Thoracic aorta (tissue), 2 donors: ENCODE measurements at regions not wholly inside any gene's neighbourhood (a gene's known extent, or its start where the extent isn't known, plus 50 kb on each side); places are given as distances from the start of the nearest gene placed in this dataset.

Source experiments
- ATAC-seq: fragments of 150-250 bp; one replicate; pipeline ENCODE4 v1.8.0; 2017; ENCODE audit warnings: low read depth; ENCODE audit not compliant: insufficient number of reproducible peaks, low FRiP score
- DNase-seq: peaks from one replicate; pipeline ENCODE4 v3.0.0-alpha.2; 2020; ENCODE audit warnings: low spot score
- H3K27ac ChIP-seq, 2 donors: fragments of 200-600 bp; sonication (generic); 1 replicate in 1 of 2; 2 replicates in 1 of 2; pipeline ENCODE4 v1.5.1; 2016; ENCODE audit warnings: mild to moderate bottlenecking in 2 of 2, moderate library complexity in 2 of 2
- H3K27me3 ChIP-seq: fragments of 200-600 bp; sonication (generic); replicated peaks from 2 replicates; pipeline ENCODE4 v1.6.0; 2016; ENCODE audit warnings: mild to moderate bottlenecking; ENCODE audit not compliant: insufficient read depth
- H3K36me3 ChIP-seq: fragments of 200-600 bp; sonication (generic); one replicate; pipeline ENCODE4 v1.5.1; 2016
- H3K4me1 ChIP-seq, 2 donors: fragments of 200-600 bp; sonication (generic); 1 replicate in 1 of 2; 2 replicates in 1 of 2; pipeline versions ENCODE4 v1.5.1 to v1.6.0; 2016; ENCODE audit warnings: low read depth in 2 of 2, mild to moderate bottlenecking in 1 of 2; ENCODE audit not compliant: control insufficient read depth in 1 of 2
- H3K4me3 ChIP-seq: fragments of 200-600 bp; sonication (generic); 2 replicates; pipeline ENCODE4 v1.5.1; 2016; ENCODE audit warnings: mild to moderate bottlenecking
- H3K9me3 ChIP-seq: fragments of 200-600 bp; sonication (generic); 2 replicates; pipeline ENCODE4 v1.5.1; 2016
- CTCF ChIP-seq: fragments of 200-600 bp; sonication (generic); IDR thresholded peaks from one replicate; pipeline ENCODE4 v1.5.1; 2019; ENCODE audit warnings: antibody characterized with exemption

DNA sequence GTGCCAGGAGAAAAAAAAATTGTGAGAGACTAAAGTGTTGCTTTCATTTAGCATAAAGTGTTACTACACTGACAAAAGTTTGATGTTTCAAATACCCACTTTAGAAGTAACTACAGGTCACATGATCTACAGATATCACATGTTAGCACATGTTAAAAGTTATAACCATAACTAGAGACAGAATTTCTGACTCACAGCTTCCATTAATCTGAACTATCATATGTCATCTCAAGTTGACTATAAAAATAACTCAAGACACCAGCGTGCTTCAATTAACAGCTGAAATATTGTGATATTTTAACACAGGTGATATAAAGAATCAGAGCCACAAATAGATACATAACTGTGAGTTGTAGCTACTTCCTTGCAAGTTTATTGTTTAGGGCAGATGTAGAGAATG, 591.5 kb upstream of the PITX2 start:
- H3K36me3 ChIP-seq = no peaks in the 10 kb centered on the region
- H3K27ac ChIP-seq = no peak overlapping the region
- H3K9me3 ChIP-seq = no peaks in the 10 kb centered on the region
- ATAC-seq (no peak), DNase-seq (no peak)
- no peak for TF ChIP-seq CTCF
- no peaks in the 10 kb centered on the region for H3K27me3 ChIP-seq
- no peaks in the 10 kb centered on the region for H3K4me1 ChIP-seq
- H3K4me3 ChIP-seq = no peak overlapping the region

GRCh38 chr4:111215755-111216154, 592.9 kb upstream of the PITX2 start:
- DNase-seq (no peak), ATAC-seq (no peak)
- TF ChIP-seq CTCF = no peak
- Histone ChIP-seq H3K36me3 (no peaks in the 10 kb centered on the region), H3K4me1 (no peaks in the 10 kb centered on the region), H3K27ac (no peak overlapping the region), H3K9me3 (no peaks in the 10 kb centered on the region), H3K4me3 (no peak overlapping the region), H3K27me3 (no peaks in the 10 kb centered on the region)

DNA sequence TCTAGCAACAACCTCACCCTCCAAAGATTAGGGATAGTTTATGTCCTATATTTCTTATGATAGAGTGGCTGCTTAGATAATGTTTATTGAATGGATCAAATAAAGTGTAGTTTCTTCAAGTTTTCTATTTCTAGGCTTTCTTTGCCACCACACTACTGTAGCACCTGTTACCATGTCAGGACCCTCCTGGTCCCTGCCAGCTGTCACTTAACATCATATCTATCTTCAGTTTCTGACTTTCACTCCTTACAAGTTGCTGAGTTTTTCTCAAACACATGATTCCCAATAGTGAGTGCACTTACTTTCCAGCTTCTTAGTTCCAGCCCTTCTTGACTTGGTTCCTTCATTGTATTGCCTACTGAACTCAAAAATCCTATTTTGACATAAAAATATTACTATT, 593.9 kb upstream of the PITX2 start:
- ATAC-seq (no peak), DNase-seq (no peak)
- no peaks in the 10 kb centered on the region for H3K9me3 ChIP-seq
- H3K4me1 ChIP-seq = no peaks in the 10 kb centered on the region
- TF ChIP-seq CTCF = no peak
- no peaks in the 10 kb centered on the region for H3K36me3 ChIP-seq
- no peak overlapping the region for H3K4me3 ChIP-seq
- H3K27ac ChIP-seq = no peak overlapping the region
- H3K27me3 ChIP-seq = no peaks in the 10 kb centered on the region

- DNase-seq = no peak
- H3K36me3 ChIP-seq = no peaks in the 10 kb centered on the region
- no peaks in the 10 kb centered on the region for H3K9me3 ChIP-seq
- no peak overlapping the region for H3K27ac ChIP-seq
- no peak for ATAC-seq
- no peaks in the 10 kb centered on the region for H3K27me3 ChIP-seq
- no peaks in the 10 kb centered on the region for H3K4me1 ChIP-seq
- H3K4me3 ChIP-seq = no peak overlapping the region
- no peak for TF ChIP-seq CTCF
These were observed 598.5 kb upstream of the PITX2 start for GRCh38 chr4:111221371-111221770.

GRCh38 chr4:111228396-111228795, 605.5 kb upstream of the PITX2 start:
- DNase-seq (no peak), ATAC-seq (no peak)
- H3K9me3 ChIP-seq = no peaks in the 10 kb centered on the region
- no peak for TF ChIP-seq CTCF
- no peak overlapping the region for H3K4me3 ChIP-seq
- no peaks in the 10 kb centered on the region for H3K4me1 ChIP-seq
- no peak overlapping the region for H3K27ac ChIP-seq
- H3K36me3 ChIP-seq = no peaks in the 10 kb centered on the region
- no peaks in the 10 kb centered on the region for H3K27me3 ChIP-seq
